ENCODE measurements at regions not wholly inside any gene's neighbourhood (a gene's known extent, or its start where the extent isn't known, plus 50 kb on each side); places are given as distances from the start of the nearest gene placed in this dataset.
"Not testable (repeated sequence)": the region's sequence is repeated elsewhere in the genome, so short reads cannot be mapped to it uniquely, and the experiment has no call there.

GRCh38 chr11:33455867-33456463 lies 198.8 kb downstream of the HIPK3 start:
- no peak for DNase-seq

GRCh38 chr11:33454264-33454663 lies 197.1 kb downstream of the HIPK3 start:
- no peak for DNase-seq

GRCh38 chr11:33452836-33453624 lies 195.8 kb downstream of the HIPK3 start:
- DNase-seq: peak; percentile 82

- no peak for DNase-seq
Observed at GRCh38 chr11:33451364-33451763, 194.2 kb downstream of the HIPK3 start.

GRCh38 chr11:33449798-33450197 lies 192.6 kb downstream of the HIPK3 start:
- DNase-seq: no peak

- DNase-seq: no peak
Observed at GRCh38 chr11:33448461-33449130, 191.4 kb downstream of the HIPK3 start.

GRCh38 chr11:33445761-33446161 lies 188.6 kb downstream of the HIPK3 start:
- peak; percentile 69 for DNase-seq

GRCh38 chr11:33444835-33445594 lies 187.8 kb downstream of the HIPK3 start:
- DNase-seq: no peak

GRCh38 chr11:33443684-33444083 lies 186.5 kb downstream of the HIPK3 start:
- no peak for DNase-seq

GRCh38 chr11:33438301-33438700 lies 181.1 kb downstream of the HIPK3 start:
- no peak for DNase-seq

GRCh38 chr11:33437529-33437928 lies 180.3 kb downstream of the HIPK3 start:
- no peak for DNase-seq

GRCh38 chr11:33435216-33435615 lies 178.0 kb downstream of the HIPK3 start:
- no peak for DNase-seq

- no peak for DNase-seq
Observed at GRCh38 chr11:33434294-33434693, 177.1 kb downstream of the HIPK3 start.

- DNase-seq: not testable (repeated sequence)
Observed at GRCh38 chr11:33428435-33428834, 171.3 kb downstream of the HIPK3 start.

GRCh38 chr11:33420959-33421566 lies 163.9 kb downstream of the HIPK3 start:
- no peak for DNase-seq

GRCh38 chr11:33419924-33420323 lies 162.7 kb downstream of the HIPK3 start:
- no peak for DNase-seq

- DNase-seq: no peak
Observed at GRCh38 chr11:33417121-33417520, 159.9 kb downstream of the HIPK3 start.

- DNase-seq: no peak
Observed at GRCh38 chr11:33413301-33413700, 156.1 kb downstream of the HIPK3 start.

GRCh38 chr11:33412241-33412640 lies 155.1 kb downstream of the HIPK3 start:
- DNase-seq: no peak

- DNase-seq: no peak
Observed at GRCh38 chr11:33411751-33412150, 154.6 kb downstream of the HIPK3 start.

GRCh38 chr11:33410086-33410765 lies 153.0 kb downstream of the HIPK3 start:
- no peak for DNase-seq

Measured in HCEC 1CT (cell line).